Sigmoid colon (tissue), 6 donors: ENCODE measurements at regions not wholly inside any gene's neighbourhood (a gene's known extent, or its start where the extent isn't known, plus 50 kb on each side); places are given as distances from the start of the nearest gene placed in this dataset.

Experiments used
- DNase-seq: peaks from one replicate; pipeline ENCODE4 v3.0.0-alpha.2; 2019
- H3K27ac ChIP-seq, 4 donors: fragments of 200-600 bp; sonication (generic); one replicate each; pipeline ENCODE4 v1.5.1; 2016 to 2019; ENCODE audit warnings: mild to moderate bottlenecking in 1 of 4
- H3K27me3 ChIP-seq, 3 donors: fragments of 200-600 bp; sonication (generic); one replicate each; pipeline ENCODE4 v1.5.1; 2019; ENCODE audit warnings: mild to moderate bottlenecking in 1 of 3
- H3K36me3 ChIP-seq, 4 donors: fragments of 200-600 bp; sonication (generic); one replicate each; pipeline ENCODE4 v1.5.1; 2016 to 2019
- H3K4me1 ChIP-seq, 4 donors: fragments of 200-600 bp; sonication (generic); one replicate each; pipeline ENCODE4 v1.5.1; 2017 to 2019
- H3K4me3 ChIP-seq, 4 donors: fragments of 200-600 bp; sonication (generic); one replicate each; pipeline ENCODE4 v1.5.1; 2017 to 2019; ENCODE audit warnings: mild to moderate bottlenecking in 2 of 4, moderate library complexity in 1 of 4
- H3K9me3 ChIP-seq, 4 donors: fragments of 200-600 bp in 3 of 4; sonication (generic) in 3 of 4; one replicate each; pipeline versions ENCODE4 v1.5.1 to v1.6.1; 2013 to 2019
- EP300 ChIP-seq, 4 donors: sonication (generic); formaldehyde crosslinking; IDR thresholded peaks; one replicate each; pipeline ENCODE4 v1.6.1; 2017; ENCODE audit warnings: antibody characterized with exemption in 4 of 4
- POLR2A ChIP-seq, 2 donors: fragments of 450-650 bp; IDR thresholded peaks; one replicate each; pipeline ENCODE4 v1.6.1; 2016; ENCODE audit warnings: antibody characterized with exemption in 2 of 2, mild to moderate bottlenecking in 2 of 2, moderate library complexity in 2 of 2
- POLR2AphosphoS5 ChIP-seq, 4 donors: sonication (generic); formaldehyde crosslinking; IDR thresholded peaks; one replicate each; pipeline ENCODE4 v1.6.1; 2017; ENCODE audit warnings: antibody characterized with exemption in 4 of 4
- WGBS, 2 donors: extraction: QIAGEN DNeasy Blood & Tissue Kit; methylation state at CpG; one replicate each; pipeline ENCODE4 v1.1.7; 2013; 5-methylcytosine and 5-hydroxymethylcytosine counted together
- intact Hi-C: fragments of 100-400 bp; cut with DNase I; formaldehyde crosslinking; loops from one replicate; pipeline ENCODE4 v1.15.1; 2023
- TF ChIP-seq, protein P1 (sequence below), 4 experiments: fragments of 450-650 bp in 3 of 4; fragments of 200-600 bp in 1 of 4; IDR thresholded peaks; one replicate each; pipeline ENCODE4 v1.5.1; 2016 to 2019; ENCODE audit warnings: antibody characterized with exemption in 4 of 4, mild to moderate bottlenecking in 3 of 4, moderate library complexity in 2 of 4
- donor health status: healthy with polysubstance abuse.
- donor health status: healthy.

DNA sequence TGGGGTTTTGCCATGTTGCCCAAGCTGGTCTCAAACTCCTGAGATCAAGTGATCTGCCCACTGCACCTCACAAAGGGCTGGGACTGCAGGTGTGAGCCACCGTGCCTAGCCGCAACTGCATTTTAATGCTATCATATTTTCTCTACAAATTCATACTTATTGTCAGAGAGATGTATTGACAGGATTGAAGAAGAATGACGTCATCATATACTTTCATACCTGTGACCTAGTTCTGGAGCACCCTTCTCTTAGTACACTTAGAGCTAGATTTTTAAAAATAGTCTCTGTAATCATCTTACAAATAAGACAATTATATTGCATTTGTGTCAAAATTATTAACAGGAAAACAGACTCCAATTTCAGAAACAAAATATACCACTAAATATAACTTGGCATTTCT, 242.8 kb upstream of the PDZRN3 start:
- Histone ChIP-seq H3K4me1 (no peaks in the 10 kb centered on the region), H3K27ac (no peak overlapping the region), H3K9me3 (no peaks in the 10 kb centered on the region), H3K36me3 (no peaks in the 10 kb centered on the region), H3K4me3 (no peak overlapping the region), H3K27me3 (no peaks in the 10 kb centered on the region)
- TF ChIP-seq, protein P1, sequence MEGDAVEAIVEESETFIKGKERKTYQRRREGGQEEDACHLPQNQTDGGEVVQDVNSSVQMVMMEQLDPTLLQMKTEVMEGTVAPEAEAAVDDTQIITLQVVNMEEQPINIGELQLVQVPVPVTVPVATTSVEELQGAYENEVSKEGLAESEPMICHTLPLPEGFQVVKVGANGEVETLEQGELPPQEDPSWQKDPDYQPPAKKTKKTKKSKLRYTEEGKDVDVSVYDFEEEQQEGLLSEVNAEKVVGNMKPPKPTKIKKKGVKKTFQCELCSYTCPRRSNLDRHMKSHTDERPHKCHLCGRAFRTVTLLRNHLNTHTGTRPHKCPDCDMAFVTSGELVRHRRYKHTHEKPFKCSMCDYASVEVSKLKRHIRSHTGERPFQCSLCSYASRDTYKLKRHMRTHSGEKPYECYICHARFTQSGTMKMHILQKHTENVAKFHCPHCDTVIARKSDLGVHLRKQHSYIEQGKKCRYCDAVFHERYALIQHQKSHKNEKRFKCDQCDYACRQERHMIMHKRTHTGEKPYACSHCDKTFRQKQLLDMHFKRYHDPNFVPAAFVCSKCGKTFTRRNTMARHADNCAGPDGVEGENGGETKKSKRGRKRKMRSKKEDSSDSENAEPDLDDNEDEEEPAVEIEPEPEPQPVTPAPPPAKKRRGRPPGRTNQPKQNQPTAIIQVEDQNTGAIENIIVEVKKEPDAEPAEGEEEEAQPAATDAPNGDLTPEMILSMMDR (IDR thresholded peaks at IDR 0.05), result no peak
- no peak for TF ChIP-seq POLR2A (IDR thresholded peaks at IDR 0.05)
- no peak for TF ChIP-seq EP300 (IDR thresholded peaks at IDR 0.05)
- TF ChIP-seq POLR2AphosphoS5 (IDR thresholded peaks at IDR 0.05), result no peak
- no peak for DNase-seq
- WGBS, 2 donors, result 87 to 94% methylated on average over 3 of the region's 3 CpGs
- intact Hi-C loops, result no loop called here

DNA sequence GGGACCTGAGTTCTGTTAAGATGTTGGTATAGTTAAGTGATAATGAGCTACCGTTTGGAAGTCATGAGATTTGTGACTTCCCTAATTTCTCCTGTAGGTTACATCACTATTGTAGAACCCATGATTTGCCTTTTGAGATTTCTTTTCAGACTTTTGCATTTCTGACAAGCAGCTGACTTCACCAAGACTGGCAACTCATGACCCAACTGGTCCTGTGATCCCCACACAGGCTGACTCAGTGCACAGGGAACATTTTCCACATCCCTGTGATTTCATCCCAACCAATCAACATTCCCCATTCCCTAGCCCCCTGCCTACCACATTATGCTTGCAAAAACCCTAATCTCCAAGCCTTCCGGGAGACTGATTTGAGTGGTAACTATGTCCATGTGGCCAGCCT, 242.1 kb upstream of the PDZRN3 start:
- WGBS, 2 donors, result 74 to 89% methylated on average over 2 of the region's 2 CpGs

DNA sequence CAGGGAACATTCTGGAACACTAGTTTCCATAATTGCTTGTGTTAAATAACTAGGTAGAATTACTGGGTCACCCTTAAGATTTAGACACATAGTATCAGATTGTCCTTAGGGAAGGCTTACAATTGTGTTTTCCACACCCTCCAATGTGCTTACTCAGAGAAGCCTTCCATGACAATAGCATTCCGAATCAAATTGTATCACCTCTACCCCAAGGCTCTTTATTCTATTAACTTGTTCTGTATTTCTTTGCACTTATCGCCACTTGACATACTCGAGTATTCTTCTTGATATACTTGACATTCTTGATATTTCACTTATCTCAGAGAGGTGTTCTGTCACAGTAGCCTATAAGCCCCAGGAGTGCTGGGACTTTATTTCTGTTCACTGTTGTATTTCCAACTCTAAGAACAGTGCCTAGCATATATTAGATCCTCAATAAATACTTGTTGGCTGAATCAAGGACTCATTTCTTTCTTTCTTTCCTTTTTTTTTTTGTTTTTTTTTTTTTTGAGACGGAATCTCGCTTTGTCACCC, 238.9 kb upstream of the PDZRN3 start:
- 91 to 93% methylated on average over 5 of the region's 5 CpGs for WGBS, 2 donors
- TF ChIP-seq EP300 (IDR thresholded peaks at IDR 0.05) (no peak), POLR2AphosphoS5 (IDR thresholded peaks at IDR 0.05) (no peak), POLR2A (IDR thresholded peaks at IDR 0.05) (no peak)
- TF ChIP-seq, protein P1 (IDR thresholded peaks at IDR 0.05), result no peak
- Histone ChIP-seq H3K4me3 (no peak overlapping the region), H3K36me3 (no peaks in the 10 kb centered on the region), H3K27me3 (no peaks in the 10 kb centered on the region), H3K27ac (no peak overlapping the region), H3K4me1 (no peaks in the 10 kb centered on the region), H3K9me3 (no peaks in the 10 kb centered on the region)
- intact Hi-C loops, result no loop called here
- DNase-seq, result no peak

More for the DNA sequence above, 242.1 kb upstream of the PDZRN3 start:
- H3K4me3 ChIP-seq, result no peak overlapping the region
- no peaks in the 10 kb centered on the region for H3K9me3 ChIP-seq
- H3K4me1 ChIP-seq, result no peaks in the 10 kb centered on the region
- DNase-seq, result no peak
- no peak overlapping the region for H3K27ac ChIP-seq
- intact Hi-C loops, result no loop called here
- H3K27me3 ChIP-seq, result no peaks in the 10 kb centered on the region
- no peak for TF ChIP-seq POLR2AphosphoS5 (IDR thresholded peaks at IDR 0.05)
- TF ChIP-seq, protein P1 (IDR thresholded peaks at IDR 0.05), result no peak
- no peak for TF ChIP-seq POLR2A (IDR thresholded peaks at IDR 0.05)
- TF ChIP-seq EP300 (IDR thresholded peaks at IDR 0.05), result no peak
- H3K36me3 ChIP-seq, result no peaks in the 10 kb centered on the region

DNA sequence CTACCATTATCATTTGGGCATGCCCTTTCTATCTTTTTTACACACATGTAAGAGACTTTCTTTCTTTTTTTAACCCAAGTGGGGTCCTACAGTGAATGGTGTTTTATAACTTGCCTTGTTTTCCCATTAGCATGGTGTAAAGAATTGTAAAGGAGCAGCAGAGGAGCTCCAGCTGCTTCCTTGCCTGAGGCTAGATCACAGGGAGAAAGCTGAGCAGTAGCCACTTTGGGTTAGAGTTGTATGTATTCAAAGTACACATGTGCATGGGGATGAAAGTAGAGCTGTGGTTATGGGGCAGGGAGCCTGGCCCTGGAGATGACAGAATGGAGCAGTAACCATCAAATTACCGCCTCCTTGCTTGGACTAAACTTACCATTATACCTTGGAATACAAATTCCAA, 231.1 kb upstream of the PDZRN3 start:
- no peak for DNase-seq
- TF ChIP-seq, protein P1 (IDR thresholded peaks at IDR 0.05), result no peak
- no peak for TF ChIP-seq EP300 (IDR thresholded peaks at IDR 0.05)
- no peak for TF ChIP-seq POLR2AphosphoS5 (IDR thresholded peaks at IDR 0.05)
- no peak for TF ChIP-seq POLR2A (IDR thresholded peaks at IDR 0.05)

More for the DNA sequence above, 231.1 kb upstream of the PDZRN3 start:
- H3K9me3 ChIP-seq, result no peaks in the 10 kb centered on the region
- WGBS, 2 donors, result 88 to 90% methylated on average over 1 of the region's 1 CpG
- intact Hi-C loops, result no loop called here
- H3K4me3 ChIP-seq, result no peak overlapping the region
- H3K27me3 ChIP-seq, result no peaks in the 10 kb centered on the region
- no peaks in the 10 kb centered on the region for H3K4me1 ChIP-seq
- no peak overlapping the region for H3K27ac ChIP-seq
- no peaks in the 10 kb centered on the region for H3K36me3 ChIP-seq
